ENCODE measurements at regions not wholly inside any gene's neighbourhood (a gene's known extent, or its start where the extent isn't known, plus 50 kb on each side); places are given as distances from the start of the nearest gene placed in this dataset.
"Not testable (repeated sequence)": the region's sequence is repeated elsewhere in the genome, so short reads cannot be mapped to it uniquely, and the experiment has no call there.

- DNase-seq, result no peak
Measured at GRCh38 chr18:52237551-52237950, 102.4 kb upstream of the DCC start.

GRCh38 chr18:52242711-52243110 is 97.3 kb upstream of the DCC start:
- no peak for DNase-seq

GRCh38 chr18:52244658-52245057 is 95.3 kb upstream of the DCC start:
- no peak for DNase-seq

- no peak for DNase-seq
Measured at GRCh38 chr18:52254367-52254766, 85.6 kb upstream of the DCC start.

- DNase-seq, result not testable (repeated sequence)
Measured at GRCh38 chr18:52257417-52257816, 82.6 kb upstream of the DCC start.

- no peak for DNase-seq
Measured at GRCh38 chr18:52275817-52276216, 64.2 kb upstream of the DCC start.

- no peak for DNase-seq
Measured at GRCh38 chr18:52277785-52278184, 62.2 kb upstream of the DCC start.

- DNase-seq, result no peak
Measured at GRCh38 chr18:52278191-52278590, 61.8 kb upstream of the DCC start.

- no peak for DNase-seq
Measured at GRCh38 chr18:52280702-52281101, 59.3 kb upstream of the DCC start.

- no peak for DNase-seq
Measured at GRCh38 chr18:52283927-52284326, 56.1 kb upstream of the DCC start.

GRCh38 chr18:52286675-52287074 is 53.3 kb upstream of the DCC start:
- DNase-seq, result no peak

- no peak for DNase-seq
Measured at GRCh38 chr18:52287151-52287550, 52.8 kb upstream of the DCC start.

- peak; percentile 57 for DNase-seq
Measured at GRCh38 chr18:52288403-52289004, 51.5 kb upstream of the DCC start.

- DNase-seq, result no peak
Measured at GRCh38 chr18:52289392-52289791, 50.6 kb upstream of the DCC start.
